Stomach (tissue), 4 donors: ENCODE measurements at regions not wholly inside any gene's neighbourhood (a gene's known extent, or its start where the extent isn't known, plus 50 kb on each side); places are given as distances from the start of the nearest gene placed in this dataset.

Experiments used
- CTCF ChIP-seq, 7 experiments: fragments of 450-650 bp in 4 of 7; fragments of 200-600 bp in 3 of 7; sonication (generic) in 3 of 7; IDR thresholded peaks; one replicate each; pipeline ENCODE4 v1.5.1; 2016 to 2019; ENCODE audit warnings: antibody characterized with exemption in 7 of 7, control low read depth in 2 of 7, mild to moderate bottlenecking in 1 of 7
- EP300 ChIP-seq: sonication (generic); formaldehyde crosslinking; IDR thresholded peaks from one replicate; pipeline ENCODE4 v1.6.1; 2017; ENCODE audit warnings: antibody characterized with exemption
- POLR2A ChIP-seq, 4 donors: fragments of 450-650 bp; IDR thresholded peaks; one replicate each; pipeline ENCODE4 v1.6.1; 2016; ENCODE audit warnings: antibody characterized with exemption in 4 of 4, control low read depth in 2 of 4, mild to moderate bottlenecking in 1 of 4, moderate library complexity in 1 of 4
- POLR2AphosphoS5 ChIP-seq, 3 donors: sonication (generic); formaldehyde crosslinking; IDR thresholded peaks; one replicate each; pipeline ENCODE4 v1.6.1; 2016; ENCODE audit warnings: antibody characterized with exemption in 3 of 3

- TF ChIP-seq CTCF (IDR thresholded peaks at IDR 0.05): no peak
- no peak for TF ChIP-seq POLR2A (IDR thresholded peaks at IDR 0.05)
- no peak for TF ChIP-seq POLR2AphosphoS5 (IDR thresholded peaks at IDR 0.05)
- no peak for TF ChIP-seq EP300
Observed at GRCh38 chr13:80121038-80121437, 219.9 kb downstream of the SPRY2 start.
